GM23338 (cell line): ENCODE measurements at regions not wholly inside any gene's neighbourhood (a gene's known extent, or its start where the extent isn't known, plus 50 kb on each side); places are given as distances from the start of the nearest gene placed in this dataset.

Experiments used
- ATAC-seq: fragments of 200-7000 bp; cut with Tn5 transposase; 3 replicates; pipeline ENCODE4 v1.9.1; 2020
- DNase-seq: peaks from one replicate; pipeline ENCODE4 v3.0.0-alpha.2; 2015; ENCODE audit warnings: low spot score
- H2AFZ ChIP-seq: fragments of 200-600 bp; sonication (generic); 2 replicates; pipeline ENCODE4 v1.8.0; 2016; ENCODE audit warnings: antibody characterized with exemption, mild to moderate bottlenecking, moderate library complexity
- H3F3A ChIP-seq: fragments of 200-600 bp; sonication (generic); replicated peaks from 2 replicates; pipeline ENCODE4 v1.8.0; 2017; ENCODE audit warnings: antibody characterized with exemption, mixed run types, low read depth
- H3K27ac ChIP-seq: fragments of 200-600 bp; sonication (generic); 2 replicates; pipeline ENCODE4 v1.6.1; 2016; ENCODE audit warnings: low read depth
- H3K27me3 ChIP-seq: fragments of 200-600 bp; sonication (generic); 2 replicates; pipeline ENCODE4 v1.8.0; 2016; ENCODE audit warnings: mild to moderate bottlenecking, mixed run types, moderate library complexity; ENCODE audit not compliant: insufficient read depth
- H3K36me3 ChIP-seq: fragments of 200-600 bp; sonication (generic); 2 replicates; pipeline ENCODE4 v1.8.0; 2016; ENCODE audit warnings: mild to moderate bottlenecking; ENCODE audit not compliant: insufficient read depth
- H3K4me1 ChIP-seq: fragments of 200-600 bp; sonication (generic); 2 replicates; pipeline ENCODE4 v1.8.0; 2016; ENCODE audit warnings: mild to moderate bottlenecking, moderate library complexity; ENCODE audit not compliant: insufficient read depth
- H3K4me2 ChIP-seq: fragments of 200-600 bp; sonication (generic); 2 replicates; pipeline ENCODE4 v1.7.1; 2017; ENCODE audit warnings: mixed run types
- H3K4me3 ChIP-seq: fragments of 200-600 bp; sonication (generic); 2 replicates; pipeline ENCODE4 v1.6.1; 2016; ENCODE audit warnings: mixed run types
- H3K79me2 ChIP-seq: fragments of 200-600 bp; sonication (generic); replicated peaks from 2 replicates; pipeline ENCODE4 v1.8.0; 2017; ENCODE audit warnings: mild to moderate bottlenecking; ENCODE audit not compliant: insufficient read depth
- H3K9me2 ChIP-seq: fragments of 200-600 bp; sonication (generic); 2 replicates; pipeline ENCODE4 v1.8.0; 2017; ENCODE audit not compliant: insufficient read depth
- H4K20me1 ChIP-seq: fragments of 200-600 bp; sonication (generic); replicated peaks from 2 replicates; pipeline ENCODE4 v1.8.0; 2017; ENCODE audit warnings: mild to moderate bottlenecking; ENCODE audit not compliant: insufficient read depth
- H3K27ac Mint-ChIP-seq: 2 replicates; pipeline ENCODE4 v1.8.0; 2020; ENCODE audit warnings: inconsistent platforms, mild to moderate bottlenecking, moderate library complexity, mixed read lengths
- H3K27me3 Mint-ChIP-seq: 3 replicates; pipeline ENCODE4 v1.8.0; 2022; ENCODE audit warnings: low read depth, mild to moderate bottlenecking, moderate library complexity, mixed read lengths, inconsistent platforms; ENCODE audit not compliant: insufficient read depth, poor library complexity
- H3K36me3 Mint-ChIP-seq: 3 replicates; pipeline ENCODE4 v1.8.0; 2021; ENCODE audit warnings: low read depth, mild to moderate bottlenecking, inconsistent platforms, moderate library complexity, mixed read lengths
- H3K4me1 Mint-ChIP-seq: 3 replicates; pipeline ENCODE4 v1.8.0; 2020; ENCODE audit warnings: mild to moderate bottlenecking, inconsistent platforms, mixed read lengths
- H3K4me3 Mint-ChIP-seq: 3 replicates; pipeline ENCODE4 v1.8.0; 2021; ENCODE audit warnings: moderate library complexity, mild to moderate bottlenecking, inconsistent platforms, mixed read lengths
- H3K9me3 Mint-ChIP-seq: 3 replicates; pipeline ENCODE4 v1.8.0; 2020; ENCODE audit warnings: moderate library complexity, mild to moderate bottlenecking, inconsistent platforms, mixed read lengths
- CREB1 ChIP-seq: fragments of 250-450 bp; sonication (Bioruptor Pico); IDR thresholded peaks from 2 replicates; pipeline ENCODE4 v1.5.0; 2020; ENCODE audit warnings: low read depth, mild to moderate bottlenecking, moderate library complexity
- CTCF ChIP-seq, 2 experiments: fragments of 200-600 bp in 1 of 2; sonication (generic) in 1 of 2; conservative IDR thresholded peaks; 2 replicates each; pipeline versions ENCODE4 v1.5.1 to v1.6.1; 2016 to 2017; ENCODE audit warnings: antibody characterized with exemption in 2 of 2, low read depth in 2 of 2, mild to moderate bottlenecking in 2 of 2, moderate library complexity in 1 of 2
- EZH2 ChIP-seq: fragments of 200-600 bp; sonication (generic); IDR thresholded peaks from one replicate; pipeline ENCODE4 v1.8.0; 2017; ENCODE audit warnings: antibody characterized with exemption, mild to moderate bottlenecking, low read depth; ENCODE audit not compliant: unreplicated experiment
- EZH2phosphoT487 ChIP-seq: fragments of 200-600 bp; sonication (generic); IDR thresholded peaks from one replicate; pipeline ENCODE4 v1.8.1; 2018; ENCODE audit warnings: antibody characterized with exemption; ENCODE audit not compliant: unreplicated experiment
- JUNB ChIP-seq: IDR thresholded peaks from one replicate; pipeline ENCODE4 v1.6.1; 2016; ENCODE audit warnings: antibody characterized with exemption; ENCODE audit not compliant: unreplicated experiment
- NANOG ChIP-seq: IDR thresholded peaks from 2 replicates; pipeline ENCODE4 v1.6.1; 2016; ENCODE audit warnings: antibody characterized with exemption, borderline replicate concordance
- POLR2AphosphoS5 ChIP-seq: IDR thresholded peaks from 2 replicates; pipeline ENCODE4 v1.6.1; 2016; ENCODE audit warnings: antibody characterized with exemption, low read depth
- STAT1 ChIP-seq: IDR thresholded peaks from one replicate; pipeline ENCODE4 v1.6.1; 2016; ENCODE audit warnings: antibody characterized with exemption; ENCODE audit not compliant: unreplicated experiment
- ZNF114 ChIP-seq: fragments of 250-450 bp; sonication (Bioruptor Pico); IDR thresholded peaks from 2 replicates; pipeline ENCODE4 v1.5.0; 2020; ENCODE audit warnings: mild to moderate bottlenecking, moderate library complexity
- ZNF331 ChIP-seq: fragments of 250-450 bp; sonication (Bioruptor Pico); IDR thresholded peaks from 2 replicates; pipeline ENCODE4 v1.5.0; 2020; ENCODE audit warnings: low read depth, mild to moderate bottlenecking, moderate library complexity
- ZNF462 ChIP-seq: fragments of 250-450 bp; sonication (Bioruptor Pico); IDR thresholded peaks from 2 replicates; pipeline ENCODE4 v1.5.0; 2020; ENCODE audit warnings: mild to moderate bottlenecking, moderate library complexity
- TF ChIP-seq, protein P1 (sequence below): IDR thresholded peaks from one replicate; pipeline ENCODE4 v1.6.1; 2018; ENCODE audit warnings: antibody characterized with exemption; ENCODE audit not compliant: unreplicated experiment
- TF ChIP-seq, protein P2 (sequence below): IDR thresholded peaks from 2 replicates; pipeline ENCODE4 v1.6.1; 2016; ENCODE audit warnings: antibody characterized with exemption

DNA sequence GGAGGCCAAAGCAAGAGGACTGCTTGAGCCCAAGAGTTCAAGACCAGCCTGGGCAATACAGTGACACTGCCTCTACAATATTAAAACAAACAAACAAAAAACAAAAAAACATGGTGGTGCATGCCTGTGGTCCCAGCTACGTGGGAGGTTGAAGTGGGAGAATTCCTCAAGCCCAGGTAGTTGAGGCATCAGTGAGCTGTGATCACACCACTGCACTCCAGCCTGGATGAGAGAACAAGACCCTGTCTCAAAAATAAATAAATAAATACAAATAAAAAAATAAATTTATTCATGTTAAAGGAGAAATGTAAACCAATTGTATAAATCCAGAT is 200.6 kb downstream of the BCHE start:
- Histone ChIP-seq H3K4me2 (no peak overlapping the region), H3K79me2 (no peaks in the 10 kb centered on the region), H3K4me3 (no peak overlapping the region), H2AFZ (no peak overlapping the region), H4K20me1 (no peaks in the 10 kb centered on the region), H3K27me3 (no peaks in the 10 kb centered on the region), H3K9me2 (no peaks in the 10 kb centered on the region), H3F3A (no peaks in the 10 kb centered on the region), H3K4me1 (no peaks in the 10 kb centered on the region), H3K27ac (no peak overlapping the region), H3K36me3 (no peaks in the 10 kb centered on the region)
- H3K27me3 Mint-ChIP-seq: no peaks in the 10 kb centered on the region
- H3K4me1 Mint-ChIP-seq: no peaks in the 10 kb centered on the region
- no peak overlapping the region for H3K27ac Mint-ChIP-seq
- H3K9me3 Mint-ChIP-seq: peaks cover 11% of the 10 kb centered on the region; the same call in 2 of the 3 replicates
- TF ChIP-seq ZNF114 (CRISPR knock-in tag) (no peak), EZH2 (no peak), ZNF462 (CRISPR knock-in tag) (no peak), ZNF331 (CRISPR knock-in tag) (no peak), CTCF (conservative IDR thresholded peaks at IDR 0.05; ENCODE audit: low read depth in 2 of 2) (no peak), JUNB (no peak), NANOG (no peak), STAT1 (no peak), EZH2phosphoT487 (no peak), CREB1 (CRISPR knock-in tag) (no peak), POLR2AphosphoS5 (no peak)
- TF ChIP-seq, protein P1, sequence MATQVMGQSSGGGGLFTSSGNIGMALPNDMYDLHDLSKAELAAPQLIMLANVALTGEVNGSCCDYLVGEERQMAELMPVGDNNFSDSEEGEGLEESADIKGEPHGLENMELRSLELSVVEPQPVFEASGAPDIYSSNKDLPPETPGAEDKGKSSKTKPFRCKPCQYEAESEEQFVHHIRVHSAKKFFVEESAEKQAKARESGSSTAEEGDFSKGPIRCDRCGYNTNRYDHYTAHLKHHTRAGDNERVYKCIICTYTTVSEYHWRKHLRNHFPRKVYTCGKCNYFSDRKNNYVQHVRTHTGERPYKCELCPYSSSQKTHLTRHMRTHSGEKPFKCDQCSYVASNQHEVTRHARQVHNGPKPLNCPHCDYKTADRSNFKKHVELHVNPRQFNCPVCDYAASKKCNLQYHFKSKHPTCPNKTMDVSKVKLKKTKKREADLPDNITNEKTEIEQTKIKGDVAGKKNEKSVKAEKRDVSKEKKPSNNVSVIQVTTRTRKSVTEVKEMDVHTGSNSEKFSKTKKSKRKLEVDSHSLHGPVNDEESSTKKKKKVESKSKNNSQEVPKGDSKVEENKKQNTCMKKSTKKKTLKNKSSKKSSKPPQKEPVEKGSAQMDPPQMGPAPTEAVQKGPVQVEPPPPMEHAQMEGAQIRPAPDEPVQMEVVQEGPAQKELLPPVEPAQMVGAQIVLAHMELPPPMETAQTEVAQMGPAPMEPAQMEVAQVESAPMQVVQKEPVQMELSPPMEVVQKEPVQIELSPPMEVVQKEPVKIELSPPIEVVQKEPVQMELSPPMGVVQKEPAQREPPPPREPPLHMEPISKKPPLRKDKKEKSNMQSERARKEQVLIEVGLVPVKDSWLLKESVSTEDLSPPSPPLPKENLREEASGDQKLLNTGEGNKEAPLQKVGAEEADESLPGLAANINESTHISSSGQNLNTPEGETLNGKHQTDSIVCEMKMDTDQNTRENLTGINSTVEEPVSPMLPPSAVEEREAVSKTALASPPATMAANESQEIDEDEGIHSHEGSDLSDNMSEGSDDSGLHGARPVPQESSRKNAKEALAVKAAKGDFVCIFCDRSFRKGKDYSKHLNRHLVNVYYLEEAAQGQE: no peak
- TF ChIP-seq, protein P2, sequence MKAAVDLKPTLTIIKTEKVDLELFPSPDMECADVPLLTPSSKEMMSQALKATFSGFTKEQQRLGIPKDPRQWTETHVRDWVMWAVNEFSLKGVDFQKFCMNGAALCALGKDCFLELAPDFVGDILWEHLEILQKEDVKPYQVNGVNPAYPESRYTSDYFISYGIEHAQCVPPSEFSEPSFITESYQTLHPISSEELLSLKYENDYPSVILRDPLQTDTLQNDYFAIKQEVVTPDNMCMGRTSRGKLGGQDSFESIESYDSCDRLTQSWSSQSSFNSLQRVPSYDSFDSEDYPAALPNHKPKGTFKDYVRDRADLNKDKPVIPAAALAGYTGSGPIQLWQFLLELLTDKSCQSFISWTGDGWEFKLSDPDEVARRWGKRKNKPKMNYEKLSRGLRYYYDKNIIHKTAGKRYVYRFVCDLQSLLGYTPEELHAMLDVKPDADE: no peak
- DNase-seq: no peak
- peaks cover 4% of the 10 kb centered on the region; the same call in 1 of the 3 replicates for H3K36me3 Mint-ChIP-seq
- no peak overlapping the region for H3K4me3 Mint-ChIP-seq
- no peak for ATAC-seq
